GM23338 (cell line): ENCODE measurements at regions not wholly inside any gene's neighbourhood (a gene's known extent, or its start where the extent isn't known, plus 50 kb on each side); places are given as distances from the start of the nearest gene placed in this dataset.

Experiments
- ATAC-seq: fragments of 200-7000 bp; cut with Tn5 transposase; 3 replicates; pipeline ENCODE4 v1.9.1; 2020
- DNase-seq: peaks from one replicate; pipeline ENCODE4 v3.0.0-alpha.2; 2015; ENCODE audit warnings: low spot score
- H2AFZ ChIP-seq: fragments of 200-600 bp; sonication (generic); 2 replicates; pipeline ENCODE4 v1.8.0; 2016; ENCODE audit warnings: antibody characterized with exemption, mild to moderate bottlenecking, moderate library complexity
- H3F3A ChIP-seq: fragments of 200-600 bp; sonication (generic); replicated peaks from 2 replicates; pipeline ENCODE4 v1.8.0; 2017; ENCODE audit warnings: antibody characterized with exemption, mixed run types, low read depth
- H3K27ac ChIP-seq: fragments of 200-600 bp; sonication (generic); 2 replicates; pipeline ENCODE4 v1.6.1; 2016; ENCODE audit warnings: low read depth
- H3K27me3 ChIP-seq: fragments of 200-600 bp; sonication (generic); 2 replicates; pipeline ENCODE4 v1.8.0; 2016; ENCODE audit warnings: mild to moderate bottlenecking, mixed run types, moderate library complexity; ENCODE audit not compliant: insufficient read depth
- H3K36me3 ChIP-seq: fragments of 200-600 bp; sonication (generic); 2 replicates; pipeline ENCODE4 v1.8.0; 2016; ENCODE audit warnings: mild to moderate bottlenecking; ENCODE audit not compliant: insufficient read depth
- H3K4me1 ChIP-seq: fragments of 200-600 bp; sonication (generic); 2 replicates; pipeline ENCODE4 v1.8.0; 2016; ENCODE audit warnings: mild to moderate bottlenecking, moderate library complexity; ENCODE audit not compliant: insufficient read depth
- H3K4me2 ChIP-seq: fragments of 200-600 bp; sonication (generic); 2 replicates; pipeline ENCODE4 v1.7.1; 2017; ENCODE audit warnings: mixed run types
- H3K4me3 ChIP-seq: fragments of 200-600 bp; sonication (generic); 2 replicates; pipeline ENCODE4 v1.6.1; 2016; ENCODE audit warnings: mixed run types
- H3K79me2 ChIP-seq: fragments of 200-600 bp; sonication (generic); replicated peaks from 2 replicates; pipeline ENCODE4 v1.8.0; 2017; ENCODE audit warnings: mild to moderate bottlenecking; ENCODE audit not compliant: insufficient read depth
- H3K9me2 ChIP-seq: fragments of 200-600 bp; sonication (generic); 2 replicates; pipeline ENCODE4 v1.8.0; 2017; ENCODE audit not compliant: insufficient read depth
- H4K20me1 ChIP-seq: fragments of 200-600 bp; sonication (generic); replicated peaks from 2 replicates; pipeline ENCODE4 v1.8.0; 2017; ENCODE audit warnings: mild to moderate bottlenecking; ENCODE audit not compliant: insufficient read depth
- H3K27ac Mint-ChIP-seq: 2 replicates; pipeline ENCODE4 v1.8.0; 2020; ENCODE audit warnings: inconsistent platforms, mild to moderate bottlenecking, moderate library complexity, mixed read lengths
- H3K27me3 Mint-ChIP-seq: 3 replicates; pipeline ENCODE4 v1.8.0; 2022; ENCODE audit warnings: low read depth, mild to moderate bottlenecking, moderate library complexity, mixed read lengths, inconsistent platforms; ENCODE audit not compliant: insufficient read depth, poor library complexity
- H3K36me3 Mint-ChIP-seq: 3 replicates; pipeline ENCODE4 v1.8.0; 2021; ENCODE audit warnings: low read depth, mild to moderate bottlenecking, inconsistent platforms, moderate library complexity, mixed read lengths
- H3K4me1 Mint-ChIP-seq: 3 replicates; pipeline ENCODE4 v1.8.0; 2020; ENCODE audit warnings: mild to moderate bottlenecking, inconsistent platforms, mixed read lengths
- H3K4me3 Mint-ChIP-seq: 3 replicates; pipeline ENCODE4 v1.8.0; 2021; ENCODE audit warnings: moderate library complexity, mild to moderate bottlenecking, inconsistent platforms, mixed read lengths
- H3K9me3 Mint-ChIP-seq: 3 replicates; pipeline ENCODE4 v1.8.0; 2020; ENCODE audit warnings: moderate library complexity, mild to moderate bottlenecking, inconsistent platforms, mixed read lengths
- CREB1 ChIP-seq: fragments of 250-450 bp; sonication (Bioruptor Pico); IDR thresholded peaks from 2 replicates; pipeline ENCODE4 v1.5.0; 2020; ENCODE audit warnings: low read depth, mild to moderate bottlenecking, moderate library complexity
- EZH2phosphoT487 ChIP-seq: fragments of 200-600 bp; sonication (generic); IDR thresholded peaks from one replicate; pipeline ENCODE4 v1.8.1; 2018; ENCODE audit warnings: antibody characterized with exemption; ENCODE audit not compliant: unreplicated experiment
- JUNB ChIP-seq: IDR thresholded peaks from one replicate; pipeline ENCODE4 v1.6.1; 2016; ENCODE audit warnings: antibody characterized with exemption; ENCODE audit not compliant: unreplicated experiment
- POLR2AphosphoS5 ChIP-seq: IDR thresholded peaks from 2 replicates; pipeline ENCODE4 v1.6.1; 2016; ENCODE audit warnings: antibody characterized with exemption, low read depth
- REST ChIP-seq: IDR thresholded peaks from one replicate; pipeline ENCODE4 v1.6.1; 2018; ENCODE audit warnings: antibody characterized with exemption; ENCODE audit not compliant: unreplicated experiment
- ZNF331 ChIP-seq: fragments of 250-450 bp; sonication (Bioruptor Pico); IDR thresholded peaks from 2 replicates; pipeline ENCODE4 v1.5.0; 2020; ENCODE audit warnings: low read depth, mild to moderate bottlenecking, moderate library complexity
- TF ChIP-seq, protein P1 (sequence below): IDR thresholded peaks from 2 replicates; pipeline ENCODE4 v1.6.1; 2016; ENCODE audit warnings: antibody characterized with exemption
- TF ChIP-seq, protein P2 (sequence below), 2 experiments: fragments of 200-600 bp in 1 of 2; sonication (generic) in 1 of 2; conservative IDR thresholded peaks; 2 replicates each; pipeline versions ENCODE4 v1.5.1 to v1.6.1; 2016 to 2017; ENCODE audit warnings: antibody characterized with exemption in 2 of 2, low read depth in 2 of 2, mild to moderate bottlenecking in 2 of 2, moderate library complexity in 1 of 2

DNA sequence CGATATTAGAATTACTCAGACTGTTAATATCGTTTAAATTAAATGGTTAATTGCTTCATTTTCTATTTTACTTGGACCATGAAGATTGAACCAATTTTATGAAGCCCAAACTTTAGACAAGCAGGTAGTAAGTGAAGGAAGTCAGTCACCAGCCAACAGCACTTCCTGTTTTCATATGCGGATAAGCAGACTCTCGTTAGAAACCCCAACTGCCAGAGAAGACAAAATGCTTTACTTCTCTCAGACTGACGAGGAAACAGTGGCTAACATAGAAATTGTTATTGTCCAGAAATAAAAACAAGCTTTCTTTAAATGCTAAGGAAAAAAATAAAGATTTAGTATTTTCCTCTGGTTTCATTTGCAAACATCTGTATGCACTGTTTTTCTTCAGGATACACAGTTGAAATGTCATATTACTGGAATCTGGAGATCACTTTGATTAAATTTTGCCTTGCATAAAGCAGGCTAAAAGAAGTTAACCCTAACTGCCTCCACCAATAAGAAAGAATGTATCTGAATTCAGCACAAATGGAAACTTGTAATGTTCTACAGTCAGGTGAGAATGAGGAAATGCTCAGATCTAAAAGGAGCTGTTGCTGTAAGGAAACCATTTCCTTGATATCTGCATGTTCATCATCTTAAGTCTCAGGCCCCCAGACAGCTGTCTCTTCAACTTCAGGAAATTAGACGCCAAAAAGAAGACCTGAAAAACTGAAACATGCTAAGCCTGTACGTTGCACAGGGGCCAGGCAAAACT, 129.8 kb upstream of the SAMSN1 start (continued):
- TF ChIP-seq REST (no peak), ZNF331 (no peak), EZH2phosphoT487 (no peak), POLR2AphosphoS5 (no peak)

- H3K36me3 Mint-ChIP-seq: no peaks in the 10 kb centered on the region
- TF ChIP-seq, protein P1, sequence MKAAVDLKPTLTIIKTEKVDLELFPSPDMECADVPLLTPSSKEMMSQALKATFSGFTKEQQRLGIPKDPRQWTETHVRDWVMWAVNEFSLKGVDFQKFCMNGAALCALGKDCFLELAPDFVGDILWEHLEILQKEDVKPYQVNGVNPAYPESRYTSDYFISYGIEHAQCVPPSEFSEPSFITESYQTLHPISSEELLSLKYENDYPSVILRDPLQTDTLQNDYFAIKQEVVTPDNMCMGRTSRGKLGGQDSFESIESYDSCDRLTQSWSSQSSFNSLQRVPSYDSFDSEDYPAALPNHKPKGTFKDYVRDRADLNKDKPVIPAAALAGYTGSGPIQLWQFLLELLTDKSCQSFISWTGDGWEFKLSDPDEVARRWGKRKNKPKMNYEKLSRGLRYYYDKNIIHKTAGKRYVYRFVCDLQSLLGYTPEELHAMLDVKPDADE: no peak
- TF ChIP-seq, protein P2, sequence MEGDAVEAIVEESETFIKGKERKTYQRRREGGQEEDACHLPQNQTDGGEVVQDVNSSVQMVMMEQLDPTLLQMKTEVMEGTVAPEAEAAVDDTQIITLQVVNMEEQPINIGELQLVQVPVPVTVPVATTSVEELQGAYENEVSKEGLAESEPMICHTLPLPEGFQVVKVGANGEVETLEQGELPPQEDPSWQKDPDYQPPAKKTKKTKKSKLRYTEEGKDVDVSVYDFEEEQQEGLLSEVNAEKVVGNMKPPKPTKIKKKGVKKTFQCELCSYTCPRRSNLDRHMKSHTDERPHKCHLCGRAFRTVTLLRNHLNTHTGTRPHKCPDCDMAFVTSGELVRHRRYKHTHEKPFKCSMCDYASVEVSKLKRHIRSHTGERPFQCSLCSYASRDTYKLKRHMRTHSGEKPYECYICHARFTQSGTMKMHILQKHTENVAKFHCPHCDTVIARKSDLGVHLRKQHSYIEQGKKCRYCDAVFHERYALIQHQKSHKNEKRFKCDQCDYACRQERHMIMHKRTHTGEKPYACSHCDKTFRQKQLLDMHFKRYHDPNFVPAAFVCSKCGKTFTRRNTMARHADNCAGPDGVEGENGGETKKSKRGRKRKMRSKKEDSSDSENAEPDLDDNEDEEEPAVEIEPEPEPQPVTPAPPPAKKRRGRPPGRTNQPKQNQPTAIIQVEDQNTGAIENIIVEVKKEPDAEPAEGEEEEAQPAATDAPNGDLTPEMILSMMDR (conservative IDR thresholded peaks at IDR 0.05; ENCODE audit: low read depth in 2 of 2): no peak
- no peak for TF ChIP-seq ZNF331
- TF ChIP-seq POLR2AphosphoS5: no peak
- no peak for TF ChIP-seq JUNB
- TF ChIP-seq CREB1 (CRISPR knock-in tag): no peak
- no peak for TF ChIP-seq REST
Observed at GRCh38 chr21:14673649-14674048, 127.5 kb upstream of the SAMSN1 start.

More at GRCh38 chr21:14673649-14674048, 127.5 kb upstream of the SAMSN1 start:
- peaks cover 4% of the 10 kb centered on the region; the same call in 1 of the 3 replicates for H3K9me3 Mint-ChIP-seq
- Histone ChIP-seq H3K4me3 (no peak overlapping the region), H3K27me3 (no peaks in the 10 kb centered on the region), H3K36me3 (no peaks in the 10 kb centered on the region), H3K4me1 (peaks cover 9% of the 10 kb centered on the region), H3K79me2 (no peaks in the 10 kb centered on the region), H3F3A (no peaks in the 10 kb centered on the region), H3K4me2 (no peak overlapping the region), H3K9me2 (no peaks in the 10 kb centered on the region), H2AFZ (no peak overlapping the region), H4K20me1 (no peaks in the 10 kb centered on the region), H3K27ac (no peak overlapping the region)
- H3K27me3 Mint-ChIP-seq: peaks cover 4% of the 10 kb centered on the region
- ATAC-seq: no peak
- H3K4me3 Mint-ChIP-seq: no peak overlapping the region
- H3K4me1 Mint-ChIP-seq: peaks cover 13% of the 10 kb centered on the region
- H3K27ac Mint-ChIP-seq: no peak overlapping the region
- no peak for DNase-seq
